GOT3 (cell line): ENCODE measurements at regions not wholly inside any gene's neighbourhood (a gene's known extent, or its start where the extent isn't known, plus 50 kb on each side); places are given as distances from the start of the nearest gene placed in this dataset.

Source experiments
- DNase-seq: peaks from one replicate; lab custom pipeline; 2025; ENCODE audit warnings: mixed read lengths; lab: John Stamatoyannopoulos, UW

DNA sequence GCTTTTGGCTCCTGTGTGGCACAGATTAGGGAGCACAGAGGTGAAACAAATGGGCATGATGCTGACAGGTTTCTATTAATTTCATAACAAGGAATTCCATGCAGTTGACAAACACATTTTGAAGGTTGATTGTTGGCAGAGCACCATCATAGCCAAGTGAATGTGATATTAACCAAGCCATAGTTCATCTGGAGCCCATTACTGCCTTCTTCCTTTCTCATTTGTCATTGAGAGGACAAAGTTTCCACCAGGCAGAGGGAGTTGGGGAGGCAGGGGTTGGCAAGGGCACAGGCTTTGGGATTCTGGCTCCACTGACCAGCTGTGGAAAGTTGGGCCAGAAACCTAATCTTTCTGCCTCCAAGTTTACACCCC, 325.2 kb downstream of the MFSD1 start:
- DNase-seq: no peak

DNA sequence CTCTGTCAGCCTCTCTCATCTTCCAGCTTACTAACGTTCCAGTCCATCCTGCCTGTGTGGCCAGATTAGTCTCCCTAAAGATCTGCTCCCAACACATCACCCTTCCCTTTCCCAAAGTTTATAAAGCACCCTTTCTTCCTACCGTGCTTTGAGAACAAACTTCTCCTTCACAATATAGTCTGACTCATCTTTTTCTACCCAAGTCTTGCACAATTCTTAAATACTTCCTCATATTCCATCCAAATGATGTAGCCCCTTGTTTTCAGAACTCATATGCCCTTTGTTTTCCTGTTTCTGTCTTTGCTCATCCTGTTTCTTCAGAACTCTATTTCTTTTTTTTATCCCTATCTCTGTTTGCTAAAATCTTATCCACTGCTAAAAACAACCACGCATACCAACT, 326.8 kb downstream of the MFSD1 start:
- no peak for DNase-seq

DNA sequence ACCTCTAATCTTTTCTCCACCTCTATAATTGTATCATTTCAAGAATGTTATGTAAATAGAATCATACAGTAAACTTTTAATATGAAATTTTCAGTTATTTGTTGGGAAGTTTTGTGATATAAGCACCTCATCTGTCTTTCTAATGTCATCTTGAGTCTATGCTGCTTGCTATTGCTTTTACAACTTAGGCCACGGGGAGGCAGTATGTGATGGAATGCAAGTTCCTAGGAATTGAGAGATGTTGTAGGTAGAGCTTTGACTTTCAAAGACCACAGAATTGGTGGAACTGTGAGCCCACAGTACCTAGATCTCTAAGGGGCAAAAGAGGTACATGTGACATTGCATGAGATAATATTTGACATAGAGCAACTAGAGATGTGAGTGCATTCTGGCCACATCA, 328.3 kb downstream of the MFSD1 start:
- no peak for DNase-seq

DNA sequence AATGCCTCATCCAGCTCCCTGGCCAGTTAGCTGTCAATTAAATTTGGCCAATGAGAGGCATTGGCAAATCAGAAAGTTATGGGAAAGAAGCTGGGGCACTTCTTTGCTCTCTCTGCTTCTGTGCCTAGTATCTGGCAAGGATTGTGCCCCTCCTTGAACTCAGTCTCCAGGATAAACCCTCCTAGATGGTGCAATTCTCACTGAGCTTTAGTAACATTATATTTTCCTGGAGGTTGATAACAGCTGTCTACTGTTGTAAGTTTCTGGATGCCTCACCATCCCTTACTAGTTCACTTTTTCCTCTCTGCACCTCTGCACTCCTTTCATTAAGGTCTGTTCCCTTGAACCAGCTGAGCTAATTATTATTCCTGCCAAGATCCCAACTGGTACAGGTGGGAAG, 329.5 kb downstream of the MFSD1 start:
- no peak for DNase-seq

DNA sequence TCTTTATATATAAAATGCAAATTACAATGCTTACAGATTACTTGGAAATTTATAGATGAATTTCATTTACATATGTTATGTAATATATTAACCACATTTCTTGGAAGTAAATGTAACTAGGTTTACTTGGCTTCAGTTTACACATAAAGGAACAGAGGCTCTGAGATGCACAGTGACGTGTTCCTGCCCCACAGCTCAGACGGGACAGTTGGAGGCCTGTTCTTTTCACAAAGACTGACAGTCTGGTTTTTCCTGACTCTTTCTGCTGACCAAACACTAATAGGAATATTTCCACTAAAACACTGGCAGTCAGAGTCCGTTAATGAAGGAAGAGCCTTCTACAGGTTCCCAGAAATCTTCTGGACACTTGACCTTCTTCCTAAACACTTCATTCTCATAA, 336.1 kb downstream of the MFSD1 start:
- no peak for DNase-seq

DNA sequence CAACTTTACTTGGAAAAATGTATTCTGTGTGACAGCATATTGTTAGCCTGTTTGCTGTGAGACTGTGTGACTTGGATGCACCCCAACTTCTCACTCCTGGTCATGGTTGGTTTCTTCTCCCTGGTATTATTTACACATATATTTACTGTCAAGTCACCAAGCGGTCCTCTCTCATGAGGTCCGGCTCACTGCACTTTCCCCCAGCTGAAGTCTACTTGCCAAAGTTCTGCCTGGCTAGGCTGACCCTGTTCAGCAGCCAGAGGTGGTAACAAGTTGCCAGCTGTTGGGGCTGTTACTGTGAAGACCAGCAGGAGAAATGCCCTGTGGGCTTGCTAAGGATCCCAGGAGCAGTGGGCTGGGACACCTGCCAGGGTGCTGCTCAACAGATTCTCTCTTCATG, 337.5 kb downstream of the MFSD1 start:
- no peak for DNase-seq

DNA sequence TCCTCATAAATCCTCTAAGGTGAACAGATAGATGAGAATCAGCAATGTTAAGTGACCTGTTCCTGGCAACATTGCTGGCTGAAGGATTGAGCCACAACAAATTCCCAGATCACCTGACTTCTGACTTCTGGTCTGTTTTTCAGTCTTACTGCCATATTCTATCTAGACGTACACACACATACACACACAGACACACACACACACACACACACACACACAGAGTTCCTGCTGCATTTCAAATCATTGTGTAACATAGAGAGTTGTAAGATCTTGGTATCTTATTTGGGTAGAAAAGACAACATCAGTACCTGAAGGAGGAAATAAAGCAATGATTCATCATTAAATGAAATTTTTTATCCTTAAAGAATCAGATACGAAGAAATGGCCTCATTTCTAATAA, 342.6 kb downstream of the MFSD1 start:
- no peak for DNase-seq

DNA sequence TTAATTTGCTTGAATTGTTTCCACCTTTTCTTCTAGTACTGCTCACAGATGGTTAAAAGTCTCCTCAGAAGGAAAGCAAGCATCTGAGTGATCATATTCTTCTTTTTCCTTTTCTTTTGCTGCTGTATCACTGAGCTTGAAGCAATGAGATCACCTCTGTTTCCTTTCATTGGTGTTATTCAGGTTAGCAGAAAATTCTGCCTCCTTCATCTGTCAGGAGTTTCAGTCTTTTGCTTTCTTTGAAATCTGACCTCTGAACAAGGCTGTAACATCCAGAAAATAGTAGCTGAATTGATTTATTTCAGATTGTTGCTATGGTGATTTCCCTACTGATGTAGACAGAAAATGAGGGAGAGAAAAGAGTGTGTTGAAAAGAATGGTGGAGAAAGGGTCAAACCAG, 343.0 kb downstream of the MFSD1 start:
- DNase-seq: no peak

DNA sequence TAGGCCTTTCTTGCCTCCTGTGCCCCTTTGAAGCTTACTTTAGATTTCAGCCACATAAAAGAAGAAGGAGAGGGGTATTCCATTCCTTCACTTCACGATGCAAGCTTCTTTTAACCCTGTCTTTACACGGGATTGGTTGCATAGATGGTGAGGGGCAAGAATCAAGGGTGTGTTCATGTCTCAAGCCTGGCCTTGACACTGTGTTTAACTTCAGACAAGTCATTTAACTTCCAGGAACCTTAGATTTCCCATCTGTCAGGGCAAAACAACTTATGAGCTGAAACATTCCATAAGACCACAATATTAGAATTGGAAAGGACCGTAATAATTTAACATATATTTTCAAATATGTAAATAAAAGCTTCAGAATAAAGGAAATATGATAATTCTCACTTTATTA, 344.5 kb downstream of the MFSD1 start:
- DNase-seq: no peak

DNA sequence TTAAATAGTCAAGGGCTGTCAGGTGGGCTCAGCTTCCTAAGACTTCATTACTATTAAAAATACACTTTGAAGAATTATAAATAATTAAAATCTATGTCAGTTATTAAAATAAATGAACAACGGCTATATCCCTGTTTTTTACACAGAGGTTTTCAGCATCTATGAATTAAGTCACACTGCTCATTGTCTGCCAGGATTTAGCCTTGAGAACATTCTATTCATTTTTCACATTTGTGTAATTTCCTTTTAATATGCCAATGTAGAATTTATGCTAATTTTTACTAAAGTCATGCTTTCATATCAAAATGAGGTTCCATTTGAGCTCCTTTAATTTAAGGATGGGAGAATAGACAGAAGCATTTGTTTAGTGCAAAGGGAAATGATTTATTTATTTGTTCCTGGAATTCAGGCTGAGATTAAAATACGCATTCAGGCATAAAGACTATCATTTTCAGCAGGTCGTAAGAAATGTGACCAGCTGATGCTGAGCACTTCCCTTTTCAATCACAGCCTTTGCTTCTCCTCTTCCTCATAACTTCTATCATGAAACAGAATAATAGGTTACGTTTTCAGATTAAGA, 345.1 kb downstream of the MFSD1 start:
- DNase-seq: no peak

DNA sequence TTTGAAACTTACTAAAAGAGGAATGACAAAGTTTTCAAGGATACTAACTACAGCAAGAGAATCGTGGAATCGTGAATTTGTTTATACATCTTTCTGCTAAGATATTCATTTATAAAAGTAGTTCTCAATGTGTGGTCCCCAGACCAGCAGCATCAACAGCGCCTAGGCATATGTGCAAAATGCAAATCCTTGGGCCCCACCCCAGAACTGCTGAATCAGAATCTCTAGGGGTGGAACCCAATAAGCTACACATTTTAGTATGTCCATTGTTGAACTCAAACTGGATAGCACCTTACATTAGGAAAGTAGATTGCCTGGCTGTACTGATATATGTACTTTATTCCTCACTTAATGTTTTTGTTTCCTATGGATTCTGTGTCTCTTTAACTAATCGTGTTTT, 346.0 kb downstream of the MFSD1 start:
- DNase-seq: no peak

DNA sequence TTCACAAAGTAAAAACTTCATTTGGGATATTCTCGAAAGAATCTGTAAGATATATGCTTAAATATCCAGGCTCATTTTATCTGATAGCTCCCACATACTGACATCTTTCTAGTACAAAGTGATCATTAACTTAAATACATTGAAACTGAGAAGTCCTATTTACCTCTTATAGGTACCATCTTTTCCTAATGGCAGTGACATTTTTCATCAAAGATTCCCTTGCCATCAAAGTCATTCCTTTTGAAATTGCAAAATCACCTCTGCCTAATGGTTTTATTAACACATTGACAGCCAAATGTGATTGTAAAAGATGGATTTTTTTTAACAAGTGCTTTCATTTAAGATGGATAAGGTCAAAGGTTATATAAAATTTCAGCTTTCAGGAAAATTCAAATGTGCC, 346.6 kb downstream of the MFSD1 start:
- DNase-seq: no peak

DNA sequence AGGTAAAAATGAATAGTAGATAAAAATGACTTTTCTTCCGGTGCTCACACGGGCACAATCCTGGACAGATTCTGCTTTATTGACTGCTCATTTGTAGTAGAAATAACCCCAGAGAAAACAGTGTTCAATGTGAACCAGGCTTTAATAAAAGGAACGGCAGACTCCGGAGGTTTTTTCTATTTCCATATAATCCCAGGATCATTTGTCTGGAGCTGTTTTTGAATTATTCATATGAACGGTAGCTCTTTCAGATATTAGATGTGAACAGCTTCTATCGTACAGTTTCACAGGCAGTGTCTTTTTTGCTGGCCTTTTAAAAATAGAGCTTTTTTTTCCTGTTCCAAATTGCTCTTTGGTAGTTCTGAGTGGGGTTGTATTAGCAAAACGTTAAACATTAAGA, 347.3 kb downstream of the MFSD1 start:
- no peak for DNase-seq

DNA sequence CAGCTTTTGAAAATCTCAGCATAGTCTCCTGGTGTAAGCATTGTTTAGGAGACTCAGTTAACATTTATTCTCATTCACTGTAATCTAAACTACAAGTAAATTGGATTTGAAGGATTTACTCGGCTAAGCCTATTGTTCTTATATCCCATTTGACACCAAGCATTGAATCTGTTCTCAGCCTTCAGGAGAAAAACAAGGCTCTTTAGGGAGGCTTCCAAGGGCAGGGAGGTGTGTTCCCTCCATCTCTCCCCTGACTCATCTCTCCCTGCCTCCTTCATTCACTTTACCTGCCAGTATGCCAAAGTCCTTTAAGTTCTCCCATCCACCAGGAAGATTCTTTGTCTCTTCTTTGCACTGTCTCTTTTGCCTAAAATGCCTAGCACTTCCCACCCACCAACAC, 347.8 kb downstream of the MFSD1 start:
- no peak for DNase-seq

DNA sequence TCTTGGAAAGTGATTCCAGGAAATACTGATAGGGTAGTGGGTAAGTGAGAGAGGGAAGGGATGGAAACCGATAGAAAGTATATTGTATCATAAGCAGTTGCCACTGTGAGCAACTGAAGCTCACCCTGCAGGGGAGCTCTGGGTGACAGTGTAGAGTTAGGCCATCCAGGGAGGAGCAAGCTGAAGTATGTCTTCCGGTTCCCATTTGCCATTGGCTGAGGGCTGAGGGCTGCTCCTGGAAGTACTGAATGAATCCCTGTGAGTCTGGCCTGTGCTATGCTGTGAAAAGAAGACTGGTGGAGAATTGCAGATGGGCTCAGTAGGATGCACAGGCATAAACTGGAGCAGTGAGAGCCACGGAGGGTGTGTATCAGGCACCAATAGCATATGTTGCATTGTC, 348.3 kb downstream of the MFSD1 start:
- no peak for DNase-seq

DNA sequence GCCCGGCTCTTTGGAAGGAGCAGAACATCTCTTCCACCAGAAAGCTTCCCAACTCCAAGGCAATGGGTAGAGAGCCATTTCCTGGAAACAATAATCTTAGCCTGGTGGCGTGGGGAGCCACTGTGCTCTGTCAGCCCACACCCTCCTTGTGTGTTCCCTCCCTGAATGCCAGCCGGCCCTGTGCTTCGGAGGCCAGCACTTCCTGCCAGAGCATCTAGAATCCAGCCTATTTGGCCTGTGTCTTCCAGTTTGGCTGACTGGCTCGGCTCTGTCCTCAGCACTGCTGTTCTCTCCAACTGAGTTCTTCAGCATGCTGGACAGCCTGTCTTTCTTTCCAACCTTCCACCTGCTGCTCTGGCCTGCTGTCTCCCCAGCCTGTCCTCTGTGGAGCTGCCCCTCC, 349.3 kb downstream of the MFSD1 start:
- DNase-seq: no peak

DNA sequence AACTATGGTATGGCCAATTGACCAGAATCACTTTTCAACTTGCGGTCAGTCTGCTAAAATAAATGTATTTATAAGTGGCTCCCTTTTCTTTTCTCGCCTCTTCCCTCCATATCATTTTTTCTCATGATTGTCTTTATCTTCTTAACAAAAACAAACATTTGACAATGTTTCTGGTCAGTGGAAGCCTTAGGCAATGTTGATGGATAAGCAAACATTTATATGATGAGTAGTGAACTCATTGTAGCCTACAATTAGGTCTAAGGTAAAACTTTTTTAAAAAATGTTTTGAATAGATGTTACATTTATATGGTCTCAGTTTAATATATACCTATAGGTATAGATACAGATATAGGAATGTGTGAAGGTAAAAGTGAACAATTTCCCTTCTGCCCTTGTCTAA, 355.4 kb downstream of the MFSD1 start:
- no peak for DNase-seq

DNA sequence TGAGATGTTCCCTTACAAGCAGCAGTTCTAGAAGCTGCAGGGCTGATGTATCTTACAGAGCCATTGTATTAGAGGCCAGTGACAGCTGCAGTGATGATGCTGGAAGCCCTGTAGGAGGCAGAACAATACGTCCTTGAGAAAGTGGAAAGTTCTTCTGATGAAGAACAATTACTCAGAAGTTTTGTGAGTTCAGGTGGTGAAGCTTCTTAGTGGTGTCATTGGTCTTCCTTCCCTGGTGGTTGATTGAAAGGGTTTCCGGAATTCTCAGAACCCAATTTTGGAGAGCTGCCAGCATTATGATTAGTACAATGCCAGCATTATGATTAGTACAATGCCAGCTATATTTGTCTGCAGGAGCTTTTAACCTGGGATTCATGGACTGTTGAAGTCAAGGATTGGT, 356.4 kb downstream of the MFSD1 start:
- no peak for DNase-seq

DNA sequence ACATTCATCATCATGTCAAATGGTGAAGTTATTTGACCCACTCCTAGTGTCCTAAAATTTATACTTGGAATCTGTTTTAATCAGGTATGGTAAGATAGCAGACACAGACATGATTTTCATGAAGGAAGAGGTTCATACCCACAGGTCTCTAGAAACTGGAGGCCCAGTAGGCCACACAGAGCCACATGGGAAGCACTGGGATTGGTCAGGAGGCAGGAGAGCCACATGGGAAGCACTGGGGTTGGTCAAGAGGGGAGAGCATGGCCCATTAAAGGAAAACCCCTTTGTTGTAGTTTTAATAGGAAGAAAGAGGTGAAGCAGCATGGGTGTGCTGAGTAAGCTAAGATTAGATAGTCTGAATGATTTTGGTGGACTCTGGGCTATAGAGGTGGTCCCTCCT, 356.9 kb downstream of the MFSD1 start:
- DNase-seq: no peak

DNA sequence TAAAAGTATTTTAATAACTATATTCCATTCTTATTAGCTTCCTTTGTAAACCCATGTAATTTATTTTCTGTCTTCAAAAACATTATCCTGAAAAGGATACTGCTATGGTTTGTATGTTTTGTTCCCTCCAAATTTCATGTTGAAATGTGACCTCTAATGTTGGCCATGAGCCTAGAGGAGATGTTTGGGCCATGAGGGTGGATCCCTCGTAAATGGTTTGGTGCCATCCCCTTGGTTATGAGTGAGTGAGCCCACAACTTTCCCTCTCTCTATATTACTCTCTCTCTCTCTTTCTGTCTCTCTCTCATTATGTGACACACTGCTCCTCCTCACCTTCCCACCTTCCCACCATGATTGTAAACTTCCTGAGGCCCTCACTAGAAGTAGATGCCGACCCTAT, 357.7 kb downstream of the MFSD1 start:
- no peak for DNase-seq

DNA sequence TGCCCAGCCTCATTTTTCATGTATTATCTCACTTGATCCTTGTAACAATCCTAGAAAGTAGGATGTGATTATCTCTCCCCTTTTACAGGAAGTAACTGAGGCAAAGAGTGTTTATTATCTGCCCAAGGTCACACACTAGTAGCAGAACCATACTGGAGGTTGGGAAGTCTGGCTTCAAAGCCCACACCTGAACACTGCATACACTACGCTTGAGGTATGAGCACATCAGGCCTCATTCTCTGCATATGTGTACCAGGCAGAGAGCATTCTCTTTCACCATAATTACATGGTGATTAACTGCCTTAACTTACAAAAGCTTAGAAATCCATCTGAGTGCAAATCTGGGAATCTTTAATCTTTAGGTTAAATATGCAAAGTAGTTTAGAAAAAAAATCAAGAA, 361.8 kb downstream of the MFSD1 start:
- DNase-seq: no peak

DNA sequence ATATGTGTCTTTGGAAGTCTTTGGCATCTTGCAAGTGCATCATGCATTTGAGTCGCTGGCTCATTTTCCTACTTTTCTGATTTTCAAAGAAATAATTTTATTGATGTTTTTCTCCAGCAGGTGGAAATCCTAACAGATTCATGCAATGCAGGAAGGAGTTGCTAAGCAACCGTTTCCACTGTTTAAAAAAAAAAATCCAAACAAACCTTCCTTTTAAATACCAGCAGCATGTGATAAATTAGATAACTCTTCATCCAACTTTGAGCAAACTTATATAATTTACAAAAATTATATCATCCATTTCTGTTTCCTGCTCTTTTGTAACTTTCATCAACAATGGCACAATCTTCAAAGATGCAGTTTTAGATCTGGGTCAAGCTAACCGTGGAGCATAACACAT, 364.1 kb downstream of the MFSD1 start:
- DNase-seq: no peak

DNA sequence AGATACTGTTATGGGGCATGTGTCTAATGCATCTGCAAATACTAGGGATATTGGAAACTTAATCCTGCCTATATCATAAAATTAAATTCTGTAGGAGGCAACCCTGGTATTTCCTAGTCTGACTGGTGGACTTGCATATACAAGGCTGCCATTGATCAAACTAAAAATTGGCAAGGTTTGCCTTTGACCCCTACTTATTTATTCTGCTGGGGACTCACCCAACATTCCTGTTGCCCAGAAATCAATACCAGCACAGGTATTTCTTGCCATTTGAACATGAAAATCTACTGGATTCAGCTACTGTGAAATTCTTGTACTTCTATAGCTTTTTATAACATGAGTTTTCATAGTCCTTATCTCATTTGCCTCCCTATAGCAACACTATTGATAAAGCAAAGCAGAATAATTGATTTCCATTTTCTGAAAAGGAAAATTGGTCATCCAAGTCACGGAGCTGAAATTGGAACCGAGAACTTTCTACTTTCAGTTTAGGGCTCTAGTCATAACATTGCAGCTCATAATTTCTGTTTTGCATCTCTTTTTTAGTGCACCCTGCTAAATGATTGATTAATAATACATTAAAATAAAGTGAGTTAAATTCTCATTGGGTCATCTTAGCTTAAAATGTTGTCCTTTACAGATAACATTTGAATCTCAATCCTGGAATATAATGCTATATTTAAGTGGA, 365.2 kb downstream of the MFSD1 start:
- DNase-seq: no peak

DNA sequence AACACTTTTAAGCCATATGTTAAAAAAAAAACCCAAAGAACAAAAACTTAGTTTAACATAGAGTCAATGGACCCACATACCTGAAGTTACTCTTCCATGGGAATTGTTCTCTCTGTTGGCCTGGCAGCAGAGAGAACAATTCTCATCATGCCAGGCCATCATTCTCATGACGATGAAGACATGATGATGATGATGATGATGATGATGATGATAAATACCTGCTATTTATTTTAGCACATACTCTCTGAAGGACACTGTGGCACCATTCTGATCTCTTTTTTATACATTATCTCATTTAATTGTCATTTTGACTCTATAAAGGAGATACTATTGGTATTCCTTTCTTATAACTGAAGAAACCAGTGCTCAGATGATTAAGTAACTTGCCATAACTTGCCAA, 366.9 kb downstream of the MFSD1 start:
- DNase-seq: no peak

DNA sequence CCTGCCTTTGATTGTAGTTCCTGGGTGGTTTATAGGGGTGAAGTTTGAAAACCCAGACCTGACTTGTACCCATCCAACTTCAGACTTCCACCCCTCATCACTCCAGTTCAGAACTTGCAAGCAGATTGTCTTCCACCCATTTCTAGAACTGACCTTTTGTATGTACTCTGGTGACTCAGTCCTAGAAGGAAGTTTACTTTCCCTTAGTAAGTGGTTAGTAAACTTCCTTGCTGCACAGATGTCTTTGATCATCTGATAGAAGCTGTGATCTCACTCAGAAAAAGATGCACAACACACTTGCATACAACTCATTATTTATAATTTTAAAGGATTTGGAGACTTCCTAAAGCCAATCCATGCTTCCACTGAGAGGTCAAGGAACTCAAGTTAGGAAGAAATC, 368.0 kb downstream of the MFSD1 start:
- no peak for DNase-seq
